ENCODE measurements at regions not wholly inside any gene's neighbourhood (a gene's known extent, or its start where the extent isn't known, plus 50 kb on each side); places are given as distances from the start of the nearest gene placed in this dataset.
"Not testable (repeated sequence)": the region's sequence is repeated elsewhere in the genome, so short reads cannot be mapped to it uniquely, and the experiment has no call there.

- Histone ChIP-seq H3K9me3 (no peaks in the 10 kb centered on the region), H3K27ac (no peak overlapping the region), H3K4me3 (no peak overlapping the region), H3K36me3 (no peaks in the 10 kb centered on the region), H3K4me1 (no peaks in the 10 kb centered on the region), H3K27me3 (no peaks in the 10 kb centered on the region)
- no peak for TF ChIP-seq CTCF (IDR thresholded peaks at IDR 0.05)
- intact Hi-C loops (cut with DNase I), result no loop called here
- no peak for DNase-seq (ENCODE audit: low spot score in 2 of 2)
Observed at GRCh38 chr6:19394051-19394450, 443.1 kb upstream of the ID4 start.

- Histone ChIP-seq H3K27me3 (no peaks in the 10 kb centered on the region), H3K27ac (no peak overlapping the region), H3K4me1 (no peaks in the 10 kb centered on the region), H3K4me3 (no peak overlapping the region), H3K36me3 (no peaks in the 10 kb centered on the region), H3K9me3 (no peaks in the 10 kb centered on the region)
- intact Hi-C loops (cut with DNase I), result no loop called here
- TF ChIP-seq CTCF (IDR thresholded peaks at IDR 0.05), result no peak
- no peak for DNase-seq (ENCODE audit: low spot score in 2 of 2)
Observed at GRCh38 chr6:19394687-19395086, 442.5 kb upstream of the ID4 start.

GRCh38 chr6:19395316-19395715 lies 441.9 kb upstream of the ID4 start:
- intact Hi-C loops (cut with DNase I), result no loop called here
- Histone ChIP-seq H3K27ac (no peak overlapping the region), H3K4me3 (no peak overlapping the region), H3K27me3 (no peaks in the 10 kb centered on the region), H3K9me3 (no peaks in the 10 kb centered on the region), H3K4me1 (no peaks in the 10 kb centered on the region), H3K36me3 (no peaks in the 10 kb centered on the region)
- DNase-seq (ENCODE audit: low spot score in 2 of 2), result no peak
- no peak for TF ChIP-seq CTCF (IDR thresholded peaks at IDR 0.05)

- no peak overlapping the region for H3K27ac ChIP-seq
- DNase-seq (ENCODE audit: low spot score in 2 of 2), result no peak
- no peaks in the 10 kb centered on the region for H3K36me3 ChIP-seq
- no peak for TF ChIP-seq CTCF (IDR thresholded peaks at IDR 0.05)
- no peak overlapping the region for H3K4me3 ChIP-seq
- H3K4me1 ChIP-seq, result no peaks in the 10 kb centered on the region
- peaks cover 2 to 4% of the 10 kb centered on the region in 2 donors for H3K9me3 ChIP-seq
- H3K27me3 ChIP-seq, result no peaks in the 10 kb centered on the region
- intact Hi-C loops (cut with DNase I), result no loop called here
Observed at GRCh38 chr6:19399406-19399805, 437.8 kb upstream of the ID4 start.

- DNase-seq (ENCODE audit: low spot score in 2 of 2); H3K36me3 ChIP-seq; H3K27me3 ChIP-seq; intact Hi-C loops (cut with DNase I); H3K4me3 ChIP-seq; H3K4me1 ChIP-seq; H3K27ac ChIP-seq: not testable (repeated sequence)
- H3K9me3 ChIP-seq, result peaks cover 9 to 16% of the 10 kb centered on the region in 2 donors
Observed at GRCh38 chr6:19404884-19405283, 432.3 kb upstream of the ID4 start.

- intact Hi-C loops (cut with DNase I), result no loop called here
- H3K4me3 ChIP-seq, result no peak overlapping the region
- peaks cover 9 to 16% of the 10 kb centered on the region in 2 donors for H3K9me3 ChIP-seq
- no peak for DNase-seq (ENCODE audit: low spot score in 2 of 2)
- peak overlapping the region; percentile 29 to 38 for H3K27ac ChIP-seq
- TF ChIP-seq CTCF (IDR thresholded peaks at IDR 0.05), result no peak
- peaks cover 0 to 3% of the 10 kb centered on the region in 2 donors for H3K4me1 ChIP-seq
- no peaks in the 10 kb centered on the region for H3K36me3 ChIP-seq
- H3K27me3 ChIP-seq, result no peaks in the 10 kb centered on the region
Observed at GRCh38 chr6:19408331-19408730, 428.8 kb upstream of the ID4 start.

Data from ascending aorta (tissue), 2 donors.